ENCODE measurements at regions not wholly inside any gene's neighbourhood (a gene's known extent, or its start where the extent isn't known, plus 50 kb on each side); places are given as distances from the start of the nearest gene placed in this dataset.

DNA sequence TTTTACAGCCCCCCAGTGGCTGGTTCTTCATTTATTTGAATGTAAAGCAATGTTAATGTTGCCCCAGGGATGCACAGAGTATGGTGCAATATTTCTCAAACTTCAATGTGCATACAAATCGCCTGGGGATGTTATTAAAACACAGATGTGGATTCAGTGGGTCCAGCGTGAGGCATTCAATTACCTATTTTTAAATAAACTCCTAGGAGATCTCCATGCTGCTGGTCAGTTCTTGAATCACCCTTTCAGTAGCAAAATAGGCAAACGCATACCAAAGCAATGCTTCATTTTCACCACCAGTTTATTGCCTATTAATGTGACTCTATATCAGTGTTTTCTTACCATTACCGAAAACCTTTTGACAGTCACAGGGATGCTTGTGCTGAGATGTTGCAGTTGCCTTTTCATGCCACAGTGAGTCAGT, 530.7 kb downstream of the CBLN2 start:
- Mint-ChIP-seq H3K4me3 (no peak overlapping the region), H3K27me3 (ENCODE audit: low read depth) (no peaks in the 10 kb centered on the region), H3K9me3 (peaks cover 6% of the 10 kb centered on the region), H3K4me1 (ENCODE audit: low read depth) (no peaks in the 10 kb centered on the region), H3K36me3 (ENCODE audit: insufficient read depth) (no peaks in the 10 kb centered on the region)
- DNase-seq, result no peak
- no peak for ATAC-seq

- Mint-ChIP-seq H3K27me3 (ENCODE audit: low read depth) (no peaks in the 10 kb centered on the region), H3K4me1 (ENCODE audit: low read depth) (no peaks in the 10 kb centered on the region), H3K36me3 (ENCODE audit: insufficient read depth) (no peaks in the 10 kb centered on the region), H3K4me3 (no peak overlapping the region), H3K9me3 (peaks cover 13% of the 10 kb centered on the region)
- ATAC-seq (no peak), DNase-seq (no peak)
Observed at GRCh38 chr18:71998547-71999097, 545.5 kb downstream of the CBLN2 start.

- peaks cover 13% of the 10 kb centered on the region for H3K9me3 Mint-ChIP-seq
- no peaks in the 10 kb centered on the region for H3K4me1 Mint-ChIP-seq (ENCODE audit: low read depth)
- no peak overlapping the region for H3K4me3 Mint-ChIP-seq
- no peaks in the 10 kb centered on the region for H3K27me3 Mint-ChIP-seq (ENCODE audit: low read depth)
- no peaks in the 10 kb centered on the region for H3K36me3 Mint-ChIP-seq (ENCODE audit: insufficient read depth)
- ATAC-seq, result no peak
- no peak for DNase-seq
Observed at GRCh38 chr18:71995904-71996465, 548.2 kb downstream of the CBLN2 start.

DNA sequence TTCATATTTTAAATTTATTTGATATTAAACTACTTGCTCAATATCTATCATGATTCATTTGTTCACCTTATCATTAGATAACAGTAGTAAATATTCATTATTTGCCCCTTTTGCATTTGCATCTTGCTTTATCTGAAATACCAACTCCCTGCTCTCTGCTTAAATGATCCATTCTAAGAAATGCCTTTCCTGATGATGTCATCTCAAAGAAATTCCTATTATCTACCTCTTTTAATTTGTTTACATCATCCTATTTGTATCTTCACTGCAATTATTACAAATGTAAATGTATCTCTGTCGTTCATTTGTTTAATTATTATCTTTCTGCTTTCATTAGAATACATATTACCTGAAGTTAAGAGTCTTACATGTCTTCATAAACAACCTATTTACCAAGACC, 549.9 kb downstream of the CBLN2 start:
- DNase-seq (no peak), ATAC-seq (no peak)
- Mint-ChIP-seq H3K27me3 (ENCODE audit: low read depth) (no peaks in the 10 kb centered on the region), H3K4me1 (ENCODE audit: low read depth) (no peaks in the 10 kb centered on the region), H3K36me3 (ENCODE audit: insufficient read depth) (no peaks in the 10 kb centered on the region), H3K4me3 (no peak overlapping the region), H3K9me3 (peaks cover 11% of the 10 kb centered on the region)

DNA sequence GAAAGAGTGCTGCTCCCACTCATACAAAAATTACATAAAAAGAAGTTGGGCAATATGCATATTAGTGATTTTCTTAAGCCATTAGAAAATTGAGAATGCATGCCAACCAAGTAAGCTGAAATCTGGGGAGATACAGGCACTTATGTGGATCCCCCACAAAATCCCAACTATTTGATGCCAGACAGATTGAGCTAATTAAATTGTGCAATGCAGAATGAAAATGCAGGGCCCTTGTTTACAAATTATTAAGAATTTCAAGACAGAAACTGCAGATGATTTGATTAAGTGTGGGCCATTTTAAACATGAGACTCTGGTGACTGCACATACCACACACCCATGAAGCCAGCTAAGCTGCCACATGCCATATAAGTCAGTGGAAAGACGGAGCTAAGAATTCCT, 554.5 kb downstream of the CBLN2 start:
- H3K36me3 Mint-ChIP-seq (ENCODE audit: insufficient read depth), result no peaks in the 10 kb centered on the region
- no peaks in the 10 kb centered on the region for H3K4me1 Mint-ChIP-seq (ENCODE audit: low read depth)
- no peak for DNase-seq
- no peak for ATAC-seq
- H3K9me3 Mint-ChIP-seq, result peaks cover 14% of the 10 kb centered on the region
- no peaks in the 10 kb centered on the region for H3K27me3 Mint-ChIP-seq (ENCODE audit: low read depth)
- H3K4me3 Mint-ChIP-seq, result no peak overlapping the region

DNA sequence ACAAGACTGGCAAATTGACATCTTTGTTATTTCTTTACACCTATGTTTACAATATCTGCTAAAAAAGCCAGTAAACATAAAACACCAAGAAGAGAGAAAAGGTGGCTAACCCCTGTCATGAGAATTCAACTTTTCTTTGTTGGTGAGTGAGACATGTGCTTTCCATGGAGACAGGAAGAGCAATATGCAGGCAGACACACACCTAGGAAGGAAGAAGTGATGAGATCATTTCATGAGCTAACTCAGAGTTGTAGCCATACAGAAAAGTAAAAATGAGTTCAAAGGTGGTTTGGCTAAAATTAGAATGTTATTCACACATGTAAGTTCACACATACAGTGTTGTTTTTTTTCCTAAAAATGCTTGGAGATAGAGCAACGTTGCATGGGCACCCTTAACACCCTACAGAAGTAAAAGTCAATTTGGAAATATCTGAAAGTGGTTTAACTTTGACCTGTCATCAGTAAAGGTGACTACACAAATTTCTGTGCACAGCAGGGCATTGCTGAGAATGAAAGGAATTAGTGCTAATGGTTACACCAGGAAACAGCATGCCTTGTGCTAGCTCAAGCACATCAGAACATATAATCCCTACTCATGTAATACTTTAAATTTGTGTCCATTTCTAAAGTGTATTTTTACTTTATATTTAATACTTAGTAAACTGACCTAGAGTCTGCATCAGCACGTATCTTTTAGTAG, 557.6 kb downstream of the CBLN2 start:
- ATAC-seq, result no peak
- Mint-ChIP-seq H3K9me3 (peaks cover 20% of the 10 kb centered on the region), H3K4me3 (no peak overlapping the region), H3K27me3 (ENCODE audit: low read depth) (no peaks in the 10 kb centered on the region), H3K4me1 (ENCODE audit: low read depth) (no peaks in the 10 kb centered on the region), H3K36me3 (ENCODE audit: insufficient read depth) (no peaks in the 10 kb centered on the region)
- DNase-seq, result no peak

GRCh38 chr18:71976744-71977143, 567.4 kb downstream of the CBLN2 start:
- no peak for ATAC-seq
- DNase-seq, result no peak
- no peaks in the 10 kb centered on the region for H3K27me3 Mint-ChIP-seq (ENCODE audit: low read depth)
- H3K4me3 Mint-ChIP-seq, result no peak overlapping the region
- H3K36me3 Mint-ChIP-seq (ENCODE audit: insufficient read depth), result no peaks in the 10 kb centered on the region
- peaks cover 5% of the 10 kb centered on the region for H3K9me3 Mint-ChIP-seq
- H3K4me1 Mint-ChIP-seq (ENCODE audit: low read depth), result no peaks in the 10 kb centered on the region

DNA sequence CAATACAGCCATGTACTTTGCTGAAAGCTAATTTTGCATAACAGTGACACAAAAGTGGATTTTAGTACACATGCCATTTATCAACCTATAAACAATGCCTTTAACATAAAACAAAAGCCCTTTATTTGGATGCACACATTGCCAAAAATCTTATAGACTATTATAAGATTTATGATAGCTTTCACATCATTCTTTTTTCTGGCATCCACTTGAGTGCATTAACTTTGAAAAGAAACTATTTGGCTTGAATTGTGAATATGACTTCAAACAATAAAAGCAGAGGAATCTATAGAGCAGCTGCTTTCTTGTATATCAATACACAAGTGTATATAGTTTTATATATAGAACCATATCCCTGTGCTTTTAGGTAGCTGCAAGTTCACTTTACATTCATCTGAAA, 577.4 kb downstream of the CBLN2 start:
- DNase-seq, result no peak
- H3K36me3 Mint-ChIP-seq (ENCODE audit: insufficient read depth), result no peaks in the 10 kb centered on the region
- H3K4me1 Mint-ChIP-seq (ENCODE audit: low read depth), result no peaks in the 10 kb centered on the region
- no peak overlapping the region for H3K4me3 Mint-ChIP-seq
- H3K9me3 Mint-ChIP-seq, result peaks cover 13% of the 10 kb centered on the region
- H3K27me3 Mint-ChIP-seq (ENCODE audit: low read depth), result no peaks in the 10 kb centered on the region
- ATAC-seq, result no peak

DNA sequence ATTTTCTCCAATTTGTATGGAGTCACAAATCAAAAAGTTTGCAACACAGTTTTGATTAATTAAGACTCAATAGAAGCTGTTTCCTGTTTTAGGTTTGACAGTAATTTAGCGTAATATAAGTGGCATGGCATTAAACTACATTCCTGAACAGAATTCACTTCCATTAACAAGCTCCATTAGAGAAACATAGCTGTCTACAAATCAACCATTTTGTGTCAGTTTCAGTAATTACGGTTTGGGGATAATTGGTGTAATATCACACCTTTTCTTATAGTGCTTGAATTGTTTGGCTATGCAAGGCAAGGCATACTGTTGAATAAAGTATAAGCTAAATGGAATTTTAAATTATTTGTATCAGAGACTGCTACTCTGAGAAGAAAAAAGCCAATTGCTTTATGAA, 585.5 kb downstream of the CBLN2 start:
- ATAC-seq, result no peak
- no peak overlapping the region for H3K4me3 Mint-ChIP-seq
- no peak for DNase-seq
- no peaks in the 10 kb centered on the region for H3K36me3 Mint-ChIP-seq (ENCODE audit: insufficient read depth)
- no peaks in the 10 kb centered on the region for H3K9me3 Mint-ChIP-seq
- H3K27me3 Mint-ChIP-seq (ENCODE audit: low read depth), result no peaks in the 10 kb centered on the region
- H3K4me1 Mint-ChIP-seq (ENCODE audit: low read depth), result no peaks in the 10 kb centered on the region

- Mint-ChIP-seq H3K9me3 (peaks cover 4% of the 10 kb centered on the region), H3K36me3 (ENCODE audit: insufficient read depth) (no peaks in the 10 kb centered on the region), H3K27me3 (ENCODE audit: low read depth) (no peaks in the 10 kb centered on the region), H3K4me1 (ENCODE audit: low read depth) (no peaks in the 10 kb centered on the region), H3K4me3 (no peak overlapping the region)
- no peak for DNase-seq
- no peak for ATAC-seq
Observed at GRCh38 chr18:71951001-71951400, 593.1 kb downstream of the CBLN2 start.

DNA sequence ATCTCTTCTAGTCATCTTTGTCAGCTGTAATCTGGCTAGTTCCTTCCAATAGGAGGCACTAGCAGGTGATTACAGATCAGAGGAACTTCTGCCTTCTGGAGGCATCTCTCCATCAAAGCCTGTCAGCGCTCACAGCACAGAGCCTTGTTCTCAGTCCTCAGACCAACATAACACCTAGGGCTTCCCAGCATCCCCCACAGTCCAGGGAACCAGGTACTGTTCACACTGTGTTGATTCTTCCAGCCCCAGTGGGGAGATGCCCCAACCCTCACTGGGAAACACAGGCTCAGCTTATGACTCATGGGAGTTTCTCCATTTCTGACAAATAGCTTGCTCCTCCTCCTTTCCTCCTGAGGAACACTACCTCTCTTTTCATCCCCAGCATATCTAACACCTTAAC, 601.7 kb downstream of the CBLN2 start:
- DNase-seq (no peak), ATAC-seq (peak in 1 of 2 donors; percentile 10)
- peaks cover 3% of the 10 kb centered on the region for H3K9me3 Mint-ChIP-seq
- H3K4me1 Mint-ChIP-seq (ENCODE audit: low read depth), result no peaks in the 10 kb centered on the region
- no peaks in the 10 kb centered on the region for H3K27me3 Mint-ChIP-seq (ENCODE audit: low read depth)
- H3K4me3 Mint-ChIP-seq, result no peak overlapping the region
- H3K36me3 Mint-ChIP-seq (ENCODE audit: insufficient read depth), result no peaks in the 10 kb centered on the region

DNA sequence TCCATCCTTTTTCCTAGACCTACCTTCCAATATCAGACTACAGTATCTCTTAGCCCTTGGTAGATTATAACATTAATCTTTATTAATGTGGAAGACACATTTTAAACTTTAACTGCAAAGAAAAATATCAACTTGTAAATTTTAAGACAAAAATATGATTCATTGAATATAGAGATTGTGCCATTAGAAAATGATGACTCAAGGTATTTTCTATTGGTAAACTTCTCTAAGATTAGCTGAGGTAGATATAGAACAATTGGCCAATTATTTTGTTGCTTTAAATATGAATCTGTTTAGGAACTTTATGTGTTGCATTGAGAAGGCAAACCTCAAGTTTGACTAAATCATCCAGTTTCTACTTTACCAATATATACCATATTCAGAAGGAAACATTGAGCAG, 604.7 kb downstream of the CBLN2 start:
- H3K9me3 Mint-ChIP-seq, result peaks cover 3% of the 10 kb centered on the region
- DNase-seq, result no peak
- no peaks in the 10 kb centered on the region for H3K36me3 Mint-ChIP-seq (ENCODE audit: insufficient read depth)
- no peaks in the 10 kb centered on the region for H3K27me3 Mint-ChIP-seq (ENCODE audit: low read depth)
- no peak for ATAC-seq
- H3K4me3 Mint-ChIP-seq, result no peak overlapping the region
- H3K4me1 Mint-ChIP-seq (ENCODE audit: low read depth), result no peaks in the 10 kb centered on the region

DNA sequence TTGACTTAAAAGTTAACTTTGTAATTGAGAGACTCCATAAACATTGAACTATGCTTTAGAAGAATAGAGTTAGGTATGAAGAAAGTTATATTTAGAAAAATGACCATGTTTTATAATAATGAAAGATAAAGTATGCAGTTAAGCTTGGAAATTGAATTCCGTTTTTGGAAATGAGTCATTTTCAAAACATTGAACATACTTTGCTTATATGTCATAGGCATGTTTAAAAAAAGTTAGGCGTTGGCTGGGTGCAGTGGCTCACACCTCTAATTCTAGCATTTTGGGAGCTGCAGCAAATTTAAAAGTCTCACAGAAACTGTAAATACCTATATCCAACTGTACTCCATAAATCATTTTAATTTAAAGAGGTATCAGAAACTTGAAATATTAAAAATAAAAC, 607.4 kb downstream of the CBLN2 start:
- H3K27me3 Mint-ChIP-seq (ENCODE audit: low read depth), result no peaks in the 10 kb centered on the region

DNA sequence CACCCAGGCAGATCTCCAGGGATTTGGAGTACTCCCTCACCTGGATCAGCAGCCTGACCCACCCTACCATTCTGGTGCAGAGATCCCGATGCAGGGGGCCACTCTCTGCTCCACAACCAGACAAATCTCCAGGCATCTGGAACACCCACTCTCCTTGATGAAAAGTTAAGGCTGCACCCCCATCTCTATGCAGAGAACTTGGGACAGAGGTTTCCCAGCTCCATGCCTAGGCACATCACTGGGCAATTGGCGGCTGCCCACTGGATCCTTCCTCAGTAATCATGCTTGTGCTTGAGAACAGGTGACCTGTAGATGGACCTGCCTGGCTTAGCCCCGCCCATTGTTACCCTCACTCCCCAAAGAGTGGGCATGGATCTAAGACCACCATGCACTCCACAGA, 624.9 kb downstream of the CBLN2 start:
- H3K4me1 Mint-ChIP-seq (ENCODE audit: low read depth), result no peaks in the 10 kb centered on the region

More for the DNA sequence above, 607.4 kb downstream of the CBLN2 start:
- no peak for ATAC-seq
- peaks cover 3% of the 10 kb centered on the region for H3K9me3 Mint-ChIP-seq
- no peaks in the 10 kb centered on the region for H3K4me1 Mint-ChIP-seq (ENCODE audit: low read depth)
- H3K4me3 Mint-ChIP-seq, result no peak overlapping the region
- no peak for DNase-seq
- no peaks in the 10 kb centered on the region for H3K36me3 Mint-ChIP-seq (ENCODE audit: insufficient read depth)

DNA sequence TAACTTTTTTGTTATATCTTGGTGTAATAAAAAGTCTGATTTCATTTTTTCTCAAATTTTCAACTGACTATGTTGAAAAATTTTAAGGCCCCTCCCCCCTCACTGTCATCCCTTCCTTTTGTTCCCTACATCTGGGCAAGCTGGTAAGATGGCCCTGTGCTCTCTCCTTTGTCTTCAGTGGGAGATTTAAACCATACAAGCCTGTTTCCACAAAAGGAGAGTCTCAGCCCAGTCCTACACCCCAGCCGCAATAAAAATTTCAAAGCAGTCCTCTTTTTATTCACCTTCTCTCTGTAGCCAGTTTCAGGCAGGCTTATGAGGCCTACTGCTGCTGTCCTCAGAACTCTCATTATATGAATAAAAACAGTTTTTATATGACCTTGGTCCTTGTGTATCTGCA, 630.5 kb downstream of the CBLN2 start:
- H3K27me3 Mint-ChIP-seq (ENCODE audit: low read depth), result no peaks in the 10 kb centered on the region
- ATAC-seq (no peak), DNase-seq (no peak)
- H3K4me3 Mint-ChIP-seq, result no peak overlapping the region
- H3K4me1 Mint-ChIP-seq (ENCODE audit: low read depth), result no peaks in the 10 kb centered on the region
- peaks cover 3% of the 10 kb centered on the region for H3K9me3 Mint-ChIP-seq
- no peaks in the 10 kb centered on the region for H3K36me3 Mint-ChIP-seq (ENCODE audit: insufficient read depth)

More for the DNA sequence above, 624.9 kb downstream of the CBLN2 start:
- ATAC-seq (no peak), DNase-seq (no peak)
- Mint-ChIP-seq H3K4me3 (no peak overlapping the region), H3K27me3 (ENCODE audit: low read depth) (no peaks in the 10 kb centered on the region), H3K9me3 (peaks cover 34% of the 10 kb centered on the region), H3K36me3 (ENCODE audit: insufficient read depth) (no peaks in the 10 kb centered on the region)
